Lower leg skin (tissue), 3 donors: ENCODE measurements at regions not wholly inside any gene's neighbourhood (a gene's known extent, or its start where the extent isn't known, plus 50 kb on each side); places are given as distances from the start of the nearest gene placed in this dataset.

Source experiments
- CTCF ChIP-seq, 3 donors: fragments of 450-650 bp; IDR thresholded peaks; one replicate each; pipeline ENCODE4 v1.5.1; 2016; ENCODE audit warnings: antibody characterized with exemption in 3 of 3, mild to moderate bottlenecking in 3 of 3, moderate library complexity in 2 of 3
- POLR2A ChIP-seq, 2 donors: fragments of 450-650 bp; IDR thresholded peaks; one replicate each; pipeline ENCODE4 v1.6.1; 2016 to 2017; ENCODE audit warnings: antibody characterized with exemption in 2 of 2, mild to moderate bottlenecking in 1 of 2, moderate library complexity in 1 of 2

- TF ChIP-seq POLR2A (IDR thresholded peaks at IDR 0.05) (no peak), CTCF (IDR thresholded peaks at IDR 0.05) (no peak)
Observed at GRCh38 chr3:31029706-31030105, 135.2 kb upstream of the GADL1 start.
